Neural cell (in vitro differentiated cells): ENCODE measurements at regions not wholly inside any gene's neighbourhood (a gene's known extent, or its start where the extent isn't known, plus 50 kb on each side); places are given as distances from the start of the nearest gene placed in this dataset.

Source experiments
- H2AFZ ChIP-seq: fragments of 200-600, 300-800 bp; sonication (generic), shearing (Covaris generic); 2 replicates; pipeline ENCODE4 v1.6.0; 2014; ENCODE audit warnings: low read depth, mild to moderate bottlenecking, antibody characterized with exemption, low read length, moderate library complexity
- H3F3A ChIP-seq: fragments of 200-600 bp; shearing (Covaris generic); 2 replicates; pipeline ENCODE4 v1.6.1; 2016; ENCODE audit warnings: mild to moderate bottlenecking, moderate library complexity, mixed read lengths, antibody characterized with exemption, low read length; ENCODE audit not compliant: insufficient read depth, poor library complexity, severe bottlenecking
- H3K27ac ChIP-seq: fragments of 200-600, 300-800 bp; sonication (generic), shearing (Covaris generic); 2 replicates; pipeline ENCODE4 v1.5.1; 2014; ENCODE audit warnings: mild to moderate bottlenecking, low read length, moderate library complexity
- H3K27me3 ChIP-seq: fragments of 300-800, 200-600 bp; sonication (generic), shearing (Covaris generic); 2 replicates; pipeline ENCODE4 v1.6.0; 2014; ENCODE audit warnings: mild to moderate bottlenecking, low read depth, low read length, moderate library complexity; ENCODE audit not compliant: insufficient read depth
- H3K36me3 ChIP-seq: fragments of 300-800, 200-600 bp; sonication (generic), shearing (Covaris generic); 2 replicates; pipeline ENCODE4 v1.5.1; 2014; ENCODE audit warnings: mild to moderate bottlenecking, antibody characterized with exemption, low read length, moderate library complexity; ENCODE audit not compliant: insufficient read depth
- H3K4me2 ChIP-seq: fragments of 300-800, 200-600 bp; sonication (generic), shearing (Covaris generic); 2 replicates; pipeline ENCODE4 v1.6.0; 2014; ENCODE audit warnings: mild to moderate bottlenecking, low read length
- H3K4me3 ChIP-seq: fragments of 300-800, 200-600 bp; sonication (generic), shearing (Covaris generic); 2 replicates; pipeline ENCODE4 v1.5.1; 2014; ENCODE audit warnings: mild to moderate bottlenecking, low read length, moderate library complexity
- H3K79me2 ChIP-seq: fragments of 200-600 bp; shearing (Covaris generic); replicated peaks from 2 replicates; pipeline ENCODE4 v1.6.0; 2014; ENCODE audit warnings: mild to moderate bottlenecking, low read length, moderate library complexity; ENCODE audit not compliant: insufficient read depth
- H3K9ac ChIP-seq: fragments of 300-800, 200-600 bp; sonication (generic), shearing (Covaris generic); 2 replicates; pipeline ENCODE4 v1.6.1; 2016; ENCODE audit warnings: mild to moderate bottlenecking, low read length, mixed read lengths
- H3K9me2 ChIP-seq: fragments of 200-600 bp; shearing (Covaris generic); 2 replicates; pipeline ENCODE4 v1.6.1; 2016; ENCODE audit warnings: mild to moderate bottlenecking, low read length, mixed read lengths; ENCODE audit not compliant: insufficient read depth
- H3K9me3 ChIP-seq: fragments of 200-600, 300-800 bp; sonication (generic), shearing (Covaris generic); 2 replicates; pipeline ENCODE4 v1.6.1; 2016; ENCODE audit warnings: mild to moderate bottlenecking, mixed run types, low read length, moderate library complexity, mixed read lengths
- H4K20me1 ChIP-seq: fragments of 200-600 bp; shearing (Covaris generic); 2 replicates; pipeline ENCODE4 v1.6.1; 2016; ENCODE audit warnings: mild to moderate bottlenecking, mixed run types; ENCODE audit not compliant: insufficient read depth
- CTCF ChIP-seq: fragments of 450-650 bp; IDR thresholded peaks from 2 replicates; pipeline ENCODE4 v1.5.1; 2014; ENCODE audit warnings: antibody characterized with exemption, mild to moderate bottlenecking, moderate library complexity; ENCODE audit not compliant: poor library complexity, severe bottlenecking
- EP300 ChIP-seq: fragments of 450-650 bp; conservative IDR thresholded peaks from 2 replicates; pipeline ENCODE4 v1.6.1; 2014; ENCODE audit warnings: antibody characterized with exemption, mild to moderate bottlenecking, moderate library complexity; ENCODE audit not compliant: poor library complexity, severe bottlenecking
- EZH2 ChIP-seq: fragments of 200-600, 300-800 bp; shearing (Covaris generic), sonication (generic); IDR thresholded peaks from 2 replicates; pipeline ENCODE4 v1.6.1; 2014; ENCODE audit warnings: antibody characterized with exemption, low read length, borderline replicate concordance, mild to moderate bottlenecking; ENCODE audit not compliant: insufficient read depth, poor library complexity, severe bottlenecking
- MXI1 ChIP-seq: fragments of 450-650 bp; conservative IDR thresholded peaks from 2 replicates; pipeline ENCODE4 v1.6.1; 2014; ENCODE audit warnings: antibody characterized with exemption, mild to moderate bottlenecking; ENCODE audit not compliant: poor library complexity, severe bottlenecking
- POLR2AphosphoS5 ChIP-seq: IDR thresholded peaks from 2 replicates; pipeline ENCODE4 v1.6.1; 2012
- RAD21 ChIP-seq: fragments of 450-650 bp; conservative IDR thresholded peaks from 2 replicates; pipeline ENCODE4 v1.6.1; 2014; ENCODE audit warnings: antibody characterized with exemption, mild to moderate bottlenecking, moderate library complexity
- REST ChIP-seq: IDR thresholded peaks from 2 replicates; pipeline ENCODE4 v1.6.1; 2012; ENCODE audit warnings: borderline replicate concordance
- SMC3 ChIP-seq: fragments of 450-650 bp; conservative IDR thresholded peaks from 2 replicates; pipeline ENCODE4 v1.6.1; 2014; ENCODE audit warnings: antibody characterized with exemption, mild to moderate bottlenecking, moderate library complexity; ENCODE audit not compliant: poor library complexity
- TAF1 ChIP-seq: IDR thresholded peaks from 2 replicates; pipeline ENCODE4 v1.6.1; 2012; ENCODE audit warnings: low read depth
- small RNA-seq, 3 experiments: library from RNA; depleted of rRNA; stranded (forward); fragments of <200 nt; gene quantifications; one replicate each; pipeline ENCODE3, GENCODE V24; 2012

GRCh38 chr11:59264736-59265135 is 52.0 kb upstream of the MPEG1 start (continued):
- no peak for TF ChIP-seq CTCF
- no peak for TF ChIP-seq EP300

- Histone ChIP-seq H3K79me2 (no peaks in the 10 kb centered on the region), H3K4me2 (no peak overlapping the region), H3K27me3 (no peaks in the 10 kb centered on the region), H3K36me3 (no peaks in the 10 kb centered on the region), H3K9ac (no peak overlapping the region), H3K4me3 (no peak overlapping the region), H3K9me3 (no peaks in the 10 kb centered on the region), H2AFZ (no peak overlapping the region), H3K27ac (no peak overlapping the region), H3F3A (no peaks in the 10 kb centered on the region), H4K20me1 (no peaks in the 10 kb centered on the region), H3K9me2 (no peaks in the 10 kb centered on the region)
- TF ChIP-seq POLR2AphosphoS5 (no peak), REST (no peak), RAD21 (no peak), MXI1 (no peak), EZH2 (no peak), EP300 (no peak), CTCF (no peak), SMC3 (no peak), TAF1 (no peak)
Measured at GRCh38 chr11:59263225-59263894, 50.6 kb upstream of the MPEG1 start.

Small RNAs in the stretch of these regions (small RNA-seq; reads per million reads assigned to genes)
- gene RN7SL435P: 0 reads per million in 3 experiments
